ENCODE measurements at regions not wholly inside any gene's neighbourhood (a gene's known extent, or its start where the extent isn't known, plus 50 kb on each side); places are given as distances from the start of the nearest gene placed in this dataset.

GRCh38 chr18:34431042-34431441 lies 206.3 kb upstream of the NOL4 start:
- TF ChIP-seq GATA2 (IDR thresholded peaks at IDR 0.05; ENCODE audit: low read depth, low read length) (no peak), GATA3 (IDR thresholded peaks at IDR 0.05; ENCODE audit: low read depth, low read length) (no peak)
